ENCODE measurements at regions not wholly inside any gene's neighbourhood (a gene's known extent, or its start where the extent isn't known, plus 50 kb on each side); places are given as distances from the start of the nearest gene placed in this dataset.

DNA sequence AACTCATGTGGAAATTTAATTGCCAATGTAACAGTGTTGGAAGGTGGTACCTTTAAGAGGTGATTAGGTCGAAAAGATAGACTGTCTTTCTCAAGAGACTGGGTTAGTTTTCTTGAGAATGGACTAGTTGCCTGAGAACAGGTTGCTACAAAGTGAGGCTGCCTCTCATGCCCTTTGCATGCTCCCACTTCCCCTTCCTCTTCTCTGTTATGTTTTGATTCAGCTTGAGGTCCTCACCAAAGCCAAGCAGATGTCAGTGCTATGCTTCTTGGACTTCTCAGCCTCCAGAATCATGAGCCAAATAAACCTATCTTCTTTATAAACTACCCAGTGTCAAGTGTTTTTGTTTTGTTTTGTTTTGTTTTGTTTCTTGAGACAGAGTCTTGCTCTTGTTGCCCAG is 187.0 kb upstream of the RUNX1 start:
- no peak for DNase-seq

DNA sequence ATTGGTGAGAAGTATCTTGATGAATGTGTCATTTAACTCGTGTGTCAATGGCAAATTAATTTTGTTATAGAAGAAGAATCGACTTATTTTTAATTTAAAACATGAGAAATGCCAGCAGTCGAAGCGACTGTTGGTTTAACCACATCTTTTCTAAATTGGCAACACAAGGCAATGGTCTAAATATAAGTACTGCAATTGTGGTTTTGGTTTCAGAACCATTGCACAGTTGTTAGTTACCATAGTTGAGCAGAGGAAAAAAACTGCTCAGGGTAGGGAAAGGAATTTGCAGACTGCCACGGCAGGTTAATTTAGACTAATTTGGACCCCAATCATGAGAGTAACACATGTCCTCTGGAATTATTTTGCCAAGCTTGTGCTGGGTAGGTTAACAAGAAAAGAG is 185.6 kb upstream of the RUNX1 start:
- no peak for DNase-seq

DNA sequence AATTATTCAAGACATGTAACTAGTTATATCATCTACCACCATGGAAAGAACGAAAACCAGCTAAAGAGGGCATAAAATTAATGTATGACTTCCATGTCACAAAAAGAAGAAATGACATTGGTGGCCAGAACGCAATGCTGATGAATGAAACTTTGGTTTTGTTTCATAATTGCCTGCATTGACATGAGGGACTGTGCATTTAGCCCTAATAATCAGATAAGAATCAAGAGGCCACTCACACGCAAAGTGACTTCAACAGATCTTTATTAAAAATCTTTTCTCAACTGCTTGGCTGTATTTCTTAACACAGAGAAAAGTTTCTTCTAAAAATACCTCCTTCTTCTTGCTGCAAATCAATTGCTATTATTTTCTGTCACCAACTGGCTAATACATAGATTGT is 184.7 kb upstream of the RUNX1 start:
- no peak for DNase-seq

- no peak for DNase-seq
These were observed 183.6 kb upstream of the RUNX1 start for GRCh38 chr21:35232545-35233176.

DNA sequence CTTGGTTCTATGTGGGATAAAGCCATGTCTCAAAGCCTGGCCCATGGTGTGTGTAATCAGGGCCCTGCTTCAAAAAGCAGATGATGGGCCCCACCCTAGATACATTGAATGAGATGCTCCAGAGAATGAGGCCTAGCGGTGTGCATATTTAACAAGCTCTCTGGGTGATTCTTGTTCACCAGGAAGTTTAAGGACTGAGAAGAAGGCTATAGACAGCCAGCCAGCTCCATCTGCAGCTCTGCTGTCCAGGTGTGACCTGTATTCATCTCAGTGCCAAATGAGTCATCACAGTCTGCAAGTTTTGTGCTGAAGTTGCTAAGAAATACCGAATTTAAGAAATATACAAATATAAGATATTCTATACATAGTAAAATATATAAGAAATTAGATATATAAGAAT is 182.0 kb upstream of the RUNX1 start:
- no peak for DNase-seq

DNA sequence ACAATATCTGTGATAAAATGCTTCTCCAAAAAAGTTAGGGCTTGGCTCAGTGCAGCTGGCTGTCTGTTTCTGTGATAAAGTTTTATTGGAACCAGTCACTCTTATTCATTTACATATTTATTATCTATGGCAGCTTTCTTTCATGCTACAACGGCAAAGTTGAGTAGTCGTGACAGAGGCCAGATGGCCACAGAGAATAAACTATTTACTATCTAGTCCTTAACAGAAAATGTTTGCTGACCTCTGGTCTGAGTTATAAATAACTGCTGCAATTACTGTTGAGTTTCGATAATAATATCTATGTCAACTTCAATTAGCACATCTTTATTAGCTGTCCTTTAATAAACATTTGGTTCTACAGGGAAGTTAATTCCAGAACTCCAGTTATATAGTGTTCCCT is 180.2 kb upstream of the RUNX1 start:
- no peak for DNase-seq

DNA sequence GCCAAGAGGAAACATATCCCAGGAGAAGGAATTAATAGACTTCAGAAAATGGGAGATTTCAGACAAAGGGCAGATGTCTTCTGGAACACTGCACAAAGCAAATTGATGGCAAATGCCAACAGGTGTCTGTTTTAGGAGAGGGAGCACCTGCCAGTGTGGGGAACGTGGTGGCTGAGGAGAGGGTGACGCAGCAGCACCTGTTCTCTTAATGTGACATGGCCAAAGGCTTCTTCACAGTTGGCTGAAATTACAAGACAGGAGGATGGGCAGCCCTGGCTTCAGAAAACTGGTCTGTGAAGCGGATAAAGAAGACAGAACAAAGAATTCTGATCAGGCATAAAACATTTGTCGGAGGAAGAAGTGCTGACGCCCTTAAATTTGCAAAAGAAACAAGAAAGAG is 178.7 kb upstream of the RUNX1 start:
- DNase-seq, result no peak

GRCh38 chr21:35226968-35227744 is 178.1 kb upstream of the RUNX1 start:
- DNase-seq, result peak in 1 of 2 experiments; percentile 43

DNA sequence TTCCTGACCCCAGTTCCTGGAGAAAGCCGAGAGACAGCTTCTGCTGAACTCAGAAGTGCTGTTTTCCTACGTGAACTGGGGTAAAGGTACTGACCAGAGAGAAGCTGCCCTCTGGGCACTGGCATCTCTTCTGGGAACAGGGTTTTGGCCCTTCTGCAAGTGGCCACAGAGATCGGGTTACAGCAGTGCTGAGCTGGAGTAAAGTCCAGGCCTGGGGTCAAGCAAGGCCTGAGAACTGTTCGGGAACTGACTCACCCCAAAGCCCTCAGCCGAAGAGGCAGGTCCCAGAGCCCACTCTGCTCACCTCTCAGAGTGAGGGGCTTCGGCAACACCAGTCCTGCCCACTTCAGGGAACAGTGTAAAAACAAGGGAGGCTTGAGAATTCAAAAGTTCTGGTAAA is 177.2 kb upstream of the RUNX1 start:
- DNase-seq, result no peak

GRCh38 chr21:35225573-35225972 is 176.5 kb upstream of the RUNX1 start:
- no peak for DNase-seq

DNA sequence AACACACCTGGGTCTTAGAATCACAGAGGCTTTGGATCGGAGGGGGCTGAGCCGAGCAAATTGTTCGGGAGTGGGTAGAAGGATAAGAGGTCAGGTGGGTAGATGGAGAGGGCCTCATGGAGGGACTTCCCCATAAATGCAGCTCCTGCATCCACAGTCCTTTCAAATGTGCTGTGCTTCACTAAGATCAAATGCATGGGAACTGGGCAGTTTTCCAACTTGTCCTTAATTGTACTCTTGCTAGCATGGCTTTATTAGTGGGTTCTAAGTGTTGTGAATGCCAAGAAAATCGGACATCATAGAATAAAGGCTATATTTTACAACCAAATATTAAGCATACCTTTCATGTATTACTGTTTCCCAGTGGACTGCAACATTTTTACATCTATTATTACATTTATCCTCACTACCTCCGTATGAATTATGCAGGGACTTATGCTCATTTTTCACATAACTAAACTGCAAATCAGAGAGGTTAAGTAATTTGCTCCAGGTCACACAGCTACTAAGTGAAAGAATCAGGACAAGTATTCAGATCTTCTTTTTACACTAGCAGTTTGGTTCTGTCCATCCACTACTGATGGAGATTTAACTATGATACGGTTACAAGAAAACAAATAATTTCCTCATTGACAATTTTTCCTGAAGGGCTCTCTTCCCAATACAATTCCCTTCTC is 174.5 kb upstream of the RUNX1 start:
- no peak for DNase-seq

DNA sequence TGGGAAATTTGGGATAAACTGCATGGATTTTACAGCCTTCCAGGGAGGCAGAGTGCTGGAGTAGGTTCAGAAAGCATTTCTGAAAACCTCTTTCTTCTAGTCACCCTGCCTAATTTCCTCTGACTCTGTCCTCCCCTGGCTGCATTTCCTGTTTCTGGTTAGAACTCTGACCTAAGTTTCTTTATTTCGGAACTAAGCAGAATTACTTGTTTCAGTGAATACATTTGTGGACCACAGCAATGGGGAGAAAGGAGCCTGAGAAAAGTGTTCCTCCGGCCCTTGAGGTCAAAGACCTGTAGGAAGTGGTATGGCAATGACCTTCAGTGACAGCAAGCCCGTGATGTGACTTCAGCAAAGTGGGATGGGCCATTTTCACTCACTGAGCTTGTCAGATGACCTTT is 173.4 kb upstream of the RUNX1 start:
- DNase-seq, result peak; percentile 57 to 70

DNA sequence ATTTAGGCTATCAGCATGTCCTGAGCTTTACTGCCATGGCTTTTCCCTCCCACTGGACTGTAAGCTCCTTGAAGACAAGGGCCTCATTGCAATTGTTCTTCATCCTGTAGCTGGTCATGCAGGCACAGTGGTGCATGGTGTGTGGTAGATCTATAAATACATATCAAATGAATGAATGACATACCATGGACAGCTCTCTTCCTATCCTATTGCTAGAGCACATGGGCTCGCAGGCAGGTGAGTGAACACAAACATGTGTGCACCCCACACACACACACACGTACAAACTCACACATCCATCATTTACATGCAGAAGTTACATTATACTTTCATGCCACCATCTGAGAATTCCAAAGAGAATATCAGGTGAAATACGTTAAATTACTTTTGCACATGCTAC is 172.9 kb upstream of the RUNX1 start:
- no peak for DNase-seq

GRCh38 chr21:35220301-35220700 is 171.2 kb upstream of the RUNX1 start:
- DNase-seq, result no peak

GRCh38 chr21:35219719-35220118 is 170.6 kb upstream of the RUNX1 start:
- no peak for DNase-seq

DNA sequence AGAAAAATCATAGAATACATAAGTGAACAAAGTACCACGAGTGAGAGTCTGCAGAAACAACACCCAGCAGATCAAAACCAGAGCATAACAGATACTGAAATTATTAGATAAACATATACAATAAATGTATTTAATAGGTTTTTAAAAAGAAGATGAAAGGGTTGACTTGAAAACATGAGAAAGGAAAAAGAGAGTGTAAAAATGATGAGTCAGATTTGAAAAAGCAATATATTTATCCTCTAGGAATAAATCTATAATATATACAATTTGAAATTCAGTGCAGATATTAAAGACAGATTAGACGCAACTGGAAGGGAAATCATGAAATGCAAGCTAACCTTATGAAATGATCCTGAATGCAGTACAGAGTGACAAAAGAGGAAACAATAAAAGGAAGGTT is 170.2 kb upstream of the RUNX1 start:
- no peak for DNase-seq

DNA sequence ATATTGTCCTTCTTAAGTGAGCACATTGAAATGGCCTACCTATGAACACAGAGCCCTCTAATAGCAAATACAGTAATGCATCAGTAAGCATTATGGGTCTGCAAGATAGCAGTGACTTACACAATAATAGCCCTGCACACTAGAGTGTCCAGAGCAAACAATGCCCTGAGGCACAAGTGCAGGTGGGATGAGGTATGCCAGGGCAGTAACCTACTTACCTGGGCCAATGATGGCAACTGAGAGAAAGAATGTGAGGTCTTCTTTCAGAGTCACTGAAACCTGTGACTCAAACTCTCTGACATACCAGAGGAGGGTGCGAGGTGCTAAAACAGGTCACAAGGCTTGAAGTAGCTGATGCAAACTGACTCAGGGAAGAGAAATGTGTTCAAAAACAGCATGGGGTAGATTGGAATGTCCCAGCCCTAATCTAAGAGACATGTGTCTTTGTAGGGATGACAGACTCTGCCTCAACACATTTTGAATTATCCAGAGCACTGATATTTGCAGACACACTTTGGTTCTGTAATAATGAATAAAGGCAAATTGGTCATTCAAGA is 168.5 kb upstream of the RUNX1 start:
- DNase-seq, result peak; percentile 53 to 55

DNA sequence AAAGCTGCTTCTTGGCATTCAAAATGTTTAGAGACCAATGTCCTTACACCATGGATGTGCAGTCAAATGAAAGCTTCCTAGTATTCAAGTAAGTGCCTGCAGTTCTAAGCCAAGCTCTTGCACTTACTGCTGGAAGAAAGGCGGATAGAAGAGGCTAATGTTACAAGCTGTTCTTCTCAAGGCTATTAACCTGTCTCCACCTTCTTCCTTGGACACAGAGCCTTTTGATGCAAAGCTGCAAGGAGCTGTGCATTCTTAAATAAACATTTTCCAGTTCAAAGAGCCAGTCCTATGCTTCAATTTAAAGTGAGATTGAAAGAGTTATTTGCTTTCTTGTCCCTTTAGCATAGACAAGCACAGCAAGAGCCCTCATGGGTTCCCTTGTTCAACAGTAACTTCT is 167.9 kb upstream of the RUNX1 start:
- no peak for DNase-seq

GRCh38 chr21:35215870-35216269 is 166.8 kb upstream of the RUNX1 start:
- DNase-seq, result no peak

DNA sequence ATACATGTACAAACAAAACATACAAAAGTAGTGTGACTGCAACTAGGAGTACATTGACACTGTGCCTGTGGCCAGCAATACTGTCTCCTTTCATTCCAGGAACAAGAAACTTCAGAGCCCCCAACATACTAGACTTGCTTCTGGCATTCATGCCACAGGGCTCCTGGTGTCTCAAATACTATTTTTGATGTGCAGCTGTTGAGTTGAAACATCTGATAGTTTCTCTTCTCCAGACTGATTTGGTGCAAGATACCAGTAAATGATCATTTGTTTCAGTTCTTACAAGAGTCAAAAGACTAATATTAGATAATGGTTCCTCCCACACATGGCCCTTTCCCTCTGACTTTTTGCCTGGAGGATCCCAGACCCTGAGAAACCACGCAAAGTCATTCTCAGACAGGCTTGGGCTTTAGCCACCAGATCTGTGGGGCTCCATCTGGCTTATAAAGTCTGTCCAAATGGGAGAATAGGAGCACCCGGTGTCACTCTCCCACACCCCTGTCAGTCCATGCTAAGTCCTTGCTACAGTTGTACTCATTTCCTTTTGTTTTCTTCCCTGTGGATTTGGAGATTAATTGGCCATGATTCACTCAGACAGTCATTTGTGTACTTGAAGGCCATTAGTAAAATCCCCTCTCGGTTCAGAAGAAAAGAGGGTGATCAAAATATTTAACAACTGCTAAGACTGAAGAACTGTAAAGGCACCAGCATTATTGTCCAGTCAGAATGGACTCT is 163.5 kb upstream of the RUNX1 start:
- DNase-seq, result no peak

DNA sequence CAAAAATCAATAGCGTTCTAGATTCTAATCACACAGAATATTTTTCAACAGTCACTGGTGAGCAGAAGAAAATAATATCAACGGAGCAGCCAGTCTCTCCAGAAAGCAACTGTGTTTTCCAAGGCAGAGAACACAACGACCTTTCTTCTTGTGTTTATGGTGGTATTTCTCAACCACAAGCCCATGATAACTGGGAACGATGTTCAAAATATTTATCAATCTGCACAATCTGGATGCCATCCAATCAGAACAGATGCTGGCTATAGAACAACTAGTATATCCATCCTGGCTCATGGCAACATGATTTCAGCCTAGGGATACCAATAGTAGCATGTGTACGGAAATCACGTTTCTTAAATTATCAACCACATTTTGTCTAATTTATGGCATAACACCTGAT is 162.7 kb upstream of the RUNX1 start:
- DNase-seq, result no peak

GRCh38 chr21:35210093-35210492 is 161.0 kb upstream of the RUNX1 start:
- DNase-seq, result no peak

DNA sequence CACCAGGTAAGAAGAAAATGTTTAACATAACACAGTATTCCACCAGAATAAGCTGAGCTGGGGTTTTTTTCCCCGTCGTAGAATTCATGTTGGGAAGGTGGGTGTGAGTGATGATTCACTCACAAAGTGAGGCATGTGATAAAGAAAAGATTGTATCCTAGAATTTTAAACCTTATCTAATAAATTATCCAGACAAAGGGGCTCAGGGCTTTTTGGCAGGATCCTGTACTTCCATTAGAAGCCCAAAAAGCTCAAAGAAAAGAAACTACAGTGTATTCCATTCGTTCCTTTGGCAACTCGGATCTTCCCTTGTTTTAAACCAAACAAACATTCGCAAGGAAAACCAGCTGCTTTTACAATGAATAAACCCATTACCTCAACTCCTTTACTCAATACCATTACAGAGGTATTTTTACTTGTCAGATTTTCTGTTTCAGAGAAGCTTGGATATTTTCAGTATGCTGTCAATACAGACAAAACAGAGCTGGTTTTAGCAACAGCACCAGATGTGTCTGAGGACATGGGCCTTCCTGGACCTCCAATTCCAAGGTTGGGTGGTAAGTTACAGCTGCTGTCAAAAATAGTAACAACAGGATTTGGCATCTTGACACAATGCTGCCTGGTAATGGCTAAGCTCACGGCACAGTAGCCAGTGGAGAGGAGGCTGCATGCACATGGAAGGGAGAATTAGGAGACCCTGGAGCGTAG is 159.9 kb upstream of the RUNX1 start:
- no peak for DNase-seq
